ENCODE measurements at regions not wholly inside any gene's neighbourhood (a gene's known extent, or its start where the extent isn't known, plus 50 kb on each side); places are given as distances from the start of the nearest gene placed in this dataset.

GRCh38 chr7:116327135-116327534 lies 116.8 kb downstream of the TES start:
- no peak for TF ChIP-seq CTCF (IDR thresholded peaks at IDR 0.05)
- H3K36me3 ChIP-seq, result no peaks in the 10 kb centered on the region
- no peak for DNase-seq
- H3K27me3 ChIP-seq, result no peaks in the 10 kb centered on the region
- intact Hi-C loops (cut with DNase I), result no loop called here
- H3K4me1 ChIP-seq, result no peaks in the 10 kb centered on the region
- no peaks in the 10 kb centered on the region for H3K9me3 ChIP-seq
- H3K4me3 ChIP-seq, result no peak overlapping the region
- H3K27ac ChIP-seq, result peak overlapping the region in 1 of 2 donors; percentile 16
- no peak for ATAC-seq

GRCh38 chr7:116327752-116328151 lies 117.4 kb downstream of the TES start:
- intact Hi-C loops (cut with DNase I), result no loop called here
- H3K27ac ChIP-seq, result peak overlapping the region in 1 of 2 donors; percentile 16

GRCh38 chr7:116328161-116328560 lies 117.8 kb downstream of the TES start:
- H3K4me1 ChIP-seq, result no peaks in the 10 kb centered on the region
- intact Hi-C loops (cut with DNase I), result no loop called here
- no peak for ATAC-seq
- no peak overlapping the region for H3K4me3 ChIP-seq
- no peaks in the 10 kb centered on the region for H3K36me3 ChIP-seq
- peak overlapping the region in 1 of 2 donors; percentile 16 for H3K27ac ChIP-seq
- TF ChIP-seq CTCF (IDR thresholded peaks at IDR 0.05), result no peak
- no peaks in the 10 kb centered on the region for H3K27me3 ChIP-seq
- H3K9me3 ChIP-seq, result no peaks in the 10 kb centered on the region
- DNase-seq, result no peak

More at GRCh38 chr7:116327752-116328151, 117.4 kb downstream of the TES start:
- Histone ChIP-seq H3K4me3 (no peak overlapping the region), H3K27me3 (no peaks in the 10 kb centered on the region), H3K9me3 (no peaks in the 10 kb centered on the region), H3K36me3 (no peaks in the 10 kb centered on the region), H3K4me1 (no peaks in the 10 kb centered on the region)
- TF ChIP-seq CTCF (IDR thresholded peaks at IDR 0.05), result no peak
- ATAC-seq (peak; percentile 30), DNase-seq (peak in 1 of 4 donors; percentile 12)

GRCh38 chr7:116329686-116330503 lies 119.6 kb downstream of the TES start:
- Histone ChIP-seq H3K4me3 (no peak overlapping the region), H3K27ac (peak overlapping the region in 1 of 2 donors; percentile 39), H3K27me3 (no peaks in the 10 kb centered on the region), H3K9me3 (no peaks in the 10 kb centered on the region), H3K36me3 (no peaks in the 10 kb centered on the region), H3K4me1 (no peaks in the 10 kb centered on the region)
- TF ChIP-seq CTCF (IDR thresholded peaks at IDR 0.05), result no peak
- intact Hi-C loops (cut with DNase I), result no loop called here
- ATAC-seq (peak; percentile 15), DNase-seq (peak in 2 of 4 donors; percentile 51 to 67)

- no peak for TF ChIP-seq CTCF (IDR thresholded peaks at IDR 0.05)
- Histone ChIP-seq H3K9me3 (no peaks in the 10 kb centered on the region), H3K36me3 (no peaks in the 10 kb centered on the region), H3K27ac (no peak overlapping the region), H3K4me3 (no peak overlapping the region), H3K4me1 (no peaks in the 10 kb centered on the region), H3K27me3 (no peaks in the 10 kb centered on the region)
- ATAC-seq (no peak), DNase-seq (peak in 2 of 4 donors; percentile 68 to 69)
- intact Hi-C loops (cut with DNase I), result no loop called here
Measured at GRCh38 chr7:116331020-116331419, 120.7 kb downstream of the TES start.
